Natural killer cell (primary cell): ENCODE measurements at regions not wholly inside any gene's neighbourhood (a gene's known extent, or its start where the extent isn't known, plus 50 kb on each side); places are given as distances from the start of the nearest gene placed in this dataset.

Source experiments
- ATAC-seq, 3 donors: fragments of 150-1000 bp in 2 of 3; fragments of 200-7000 bp in 1 of 3; cut with Tn5 transposase; 1 replicate in 1 of 3; 2 replicates in 2 of 3; pipeline ENCODE4 v1.10.0; 2021; ENCODE audit warnings: mild to moderate bottlenecking in 2 of 3, moderate library complexity in 2 of 3
- DNase-seq, 2 donors: peaks; one replicate each; pipeline versions ENCODE4 v3.0.0 to v3.0.0-alpha.2; 2013 to 2021; ENCODE audit warnings: mixed read lengths in 1 of 2
- H3K27ac ChIP-seq: one replicate; pipeline ENCODE4 v1.5.1; 2013; ENCODE audit warnings: mild to moderate bottlenecking, low read length
- H3K27me3 ChIP-seq: one replicate; pipeline ENCODE4 v1.6.1; 2013; ENCODE audit warnings: low read length; ENCODE audit not compliant: control insufficient read depth, insufficient read depth
- H3K36me3 ChIP-seq: one replicate; pipeline ENCODE4 v1.6.1; 2013; ENCODE audit warnings: low read length; ENCODE audit not compliant: control insufficient read depth, insufficient read depth
- H3K4me1 ChIP-seq: one replicate; pipeline ENCODE4 v1.6.1; 2013; ENCODE audit warnings: low read length; ENCODE audit not compliant: control insufficient read depth, insufficient read depth
- H3K4me3 ChIP-seq: one replicate; pipeline ENCODE4 v1.5.1; 2013; ENCODE audit warnings: low read length
- H3K9me3 ChIP-seq: one replicate; pipeline ENCODE4 v1.6.1; 2013; ENCODE audit warnings: low read length; ENCODE audit not compliant: control insufficient read depth, insufficient read depth
- H3K27ac Mint-ChIP-seq, 2 donors: one replicate each; pipeline ENCODE4 v1.8.0; 2022; ENCODE audit warnings: mild to moderate bottlenecking in 2 of 2, mixed read lengths in 2 of 2, moderate library complexity in 1 of 2
- H3K27me3 Mint-ChIP-seq, 2 donors: one replicate each; pipeline ENCODE4 v1.8.0; 2022; ENCODE audit warnings: low read depth in 2 of 2, mixed read lengths in 2 of 2
- H3K36me3 Mint-ChIP-seq: one replicate; pipeline ENCODE4 v1.8.0; 2022; ENCODE audit warnings: mixed read lengths
- H3K4me1 Mint-ChIP-seq, 2 donors: one replicate each; pipeline ENCODE4 v1.8.0; 2022; ENCODE audit warnings: mixed read lengths in 2 of 2
- H3K4me3 Mint-ChIP-seq: one replicate; pipeline ENCODE4 v1.8.0; 2022; ENCODE audit warnings: mild to moderate bottlenecking, moderate library complexity, mixed read lengths
- H3K9me3 Mint-ChIP-seq, 2 donors: one replicate each; pipeline ENCODE4 v1.8.0; 2022; ENCODE audit warnings: mixed read lengths in 2 of 2
- WGBS: methylation state at CpG from one replicate; pipeline ENCODE4 v1.1.7; 2013; ENCODE audit warnings: missing lambda C conversion rate; ENCODE audit not compliant: insufficient coverage; 5-methylcytosine and 5-hydroxymethylcytosine counted together
- intact Hi-C: fragments of 100-400 bp; cut with micrococcal nuclease; formaldehyde crosslinking; loops from one replicate; pipeline ENCODE4 v1.14.2; 2022
- TF ChIP-seq, protein P1 (sequence below): fragments of 200-600 bp; IDR thresholded peaks from one replicate; pipeline ENCODE4 v1.8.0; 2022; ENCODE audit warnings: antibody characterized with exemption

GRCh38 chr3:25294169-25294805 is 133.8 kb upstream of the RARB start:
- DNase-seq, result no peak
- no peak overlapping the region for H3K4me3 Mint-ChIP-seq
- TF ChIP-seq, protein P1, sequence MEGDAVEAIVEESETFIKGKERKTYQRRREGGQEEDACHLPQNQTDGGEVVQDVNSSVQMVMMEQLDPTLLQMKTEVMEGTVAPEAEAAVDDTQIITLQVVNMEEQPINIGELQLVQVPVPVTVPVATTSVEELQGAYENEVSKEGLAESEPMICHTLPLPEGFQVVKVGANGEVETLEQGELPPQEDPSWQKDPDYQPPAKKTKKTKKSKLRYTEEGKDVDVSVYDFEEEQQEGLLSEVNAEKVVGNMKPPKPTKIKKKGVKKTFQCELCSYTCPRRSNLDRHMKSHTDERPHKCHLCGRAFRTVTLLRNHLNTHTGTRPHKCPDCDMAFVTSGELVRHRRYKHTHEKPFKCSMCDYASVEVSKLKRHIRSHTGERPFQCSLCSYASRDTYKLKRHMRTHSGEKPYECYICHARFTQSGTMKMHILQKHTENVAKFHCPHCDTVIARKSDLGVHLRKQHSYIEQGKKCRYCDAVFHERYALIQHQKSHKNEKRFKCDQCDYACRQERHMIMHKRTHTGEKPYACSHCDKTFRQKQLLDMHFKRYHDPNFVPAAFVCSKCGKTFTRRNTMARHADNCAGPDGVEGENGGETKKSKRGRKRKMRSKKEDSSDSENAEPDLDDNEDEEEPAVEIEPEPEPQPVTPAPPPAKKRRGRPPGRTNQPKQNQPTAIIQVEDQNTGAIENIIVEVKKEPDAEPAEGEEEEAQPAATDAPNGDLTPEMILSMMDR, result no peak
- Histone ChIP-seq H3K4me3 (no peak overlapping the region), H3K9me3 (no peaks in the 10 kb centered on the region), H3K27ac (no peak overlapping the region), H3K4me1 (no peaks in the 10 kb centered on the region), H3K27me3 (no peaks in the 10 kb centered on the region), H3K36me3 (no peaks in the 10 kb centered on the region)
- no peaks in the 10 kb centered on the region for H3K4me1 Mint-ChIP-seq
- WGBS, result 76% methylated on average over 5 of the region's 6 CpGs
- no peaks in the 10 kb centered on the region for H3K36me3 Mint-ChIP-seq
- no peak for ATAC-seq
- peaks cover 5 to 8% of the 10 kb centered on the region in 2 donors for H3K27me3 Mint-ChIP-seq
- intact Hi-C loops, result no loop called here
- H3K27ac Mint-ChIP-seq, result no peak overlapping the region
- no peaks in the 10 kb centered on the region for H3K9me3 Mint-ChIP-seq

DNA sequence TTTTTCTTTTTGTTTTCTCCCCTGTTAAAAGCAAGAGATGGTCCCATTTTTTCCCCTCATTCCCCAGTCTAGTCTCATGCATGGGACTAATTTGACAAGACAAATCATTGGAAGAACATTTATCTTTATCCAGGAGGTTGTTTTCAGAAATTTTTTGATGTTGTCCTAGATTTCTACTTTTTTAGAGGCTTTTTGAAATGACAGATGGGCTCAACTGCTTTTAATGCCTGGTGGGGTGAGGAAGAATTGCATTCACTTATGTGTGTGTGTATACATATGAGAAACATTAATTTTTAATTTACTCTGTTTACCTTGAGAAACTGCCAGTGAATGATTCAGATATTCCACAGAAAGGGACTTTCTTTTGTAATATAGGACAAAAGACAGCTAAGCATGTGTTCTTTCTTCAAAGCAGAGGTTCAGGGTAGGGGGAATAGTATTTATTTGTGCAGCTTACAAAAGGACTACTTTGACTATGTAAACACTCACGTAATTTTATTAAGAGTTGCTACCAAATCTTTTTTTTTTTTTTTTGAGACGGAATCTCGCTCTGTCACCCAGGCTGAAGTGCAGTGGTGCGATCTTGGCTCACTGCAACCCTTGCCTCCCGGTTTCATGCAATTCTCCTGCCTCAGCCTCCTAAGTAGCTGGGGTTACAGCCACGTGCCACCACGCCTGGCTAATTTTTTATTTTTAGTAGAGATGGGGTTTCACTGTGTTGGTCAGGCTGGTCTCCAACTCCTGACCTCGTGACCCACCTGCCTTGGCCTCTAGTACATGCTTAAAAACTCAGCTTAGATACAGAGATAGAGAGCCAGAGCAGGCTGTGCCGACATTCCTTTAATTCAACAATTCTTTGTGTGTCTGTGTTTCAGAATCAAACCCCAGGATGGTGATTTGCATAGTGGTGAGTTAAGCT is 130.1 kb upstream of the RARB start:
- TF ChIP-seq, protein P1, result no peak
- no peaks in the 10 kb centered on the region for H3K4me1 Mint-ChIP-seq
- WGBS, result 71% methylated on average over 9 of the region's 9 CpGs
- no peaks in the 10 kb centered on the region for H3K27me3 ChIP-seq
- intact Hi-C loops, result no loop called here
- ATAC-seq, result no peak
- no peaks in the 10 kb centered on the region for H3K9me3 Mint-ChIP-seq
- H3K4me3 ChIP-seq, result no peak overlapping the region
- H3K36me3 Mint-ChIP-seq, result no peaks in the 10 kb centered on the region
- no peak overlapping the region for H3K4me3 Mint-ChIP-seq
- H3K27ac Mint-ChIP-seq, result no peak overlapping the region
- DNase-seq, result no peak
- no peaks in the 10 kb centered on the region for H3K4me1 ChIP-seq
- no peaks in the 10 kb centered on the region for H3K9me3 ChIP-seq
- no peaks in the 10 kb centered on the region for H3K36me3 ChIP-seq
- H3K27ac ChIP-seq, result no peak overlapping the region
- peaks cover 5% of the 10 kb centered on the region in 2 donors for H3K27me3 Mint-ChIP-seq

- no peaks in the 10 kb centered on the region for H3K4me1 Mint-ChIP-seq
- Histone ChIP-seq H3K27ac (no peak overlapping the region), H3K27me3 (no peaks in the 10 kb centered on the region), H3K36me3 (no peaks in the 10 kb centered on the region), H3K4me1 (no peaks in the 10 kb centered on the region), H3K4me3 (no peak overlapping the region), H3K9me3 (no peaks in the 10 kb centered on the region)
- 88% methylated on average over 1 of the region's 1 CpG for WGBS
- no peak overlapping the region for H3K4me3 Mint-ChIP-seq
- ATAC-seq (no peak), DNase-seq (no peak)
- H3K36me3 Mint-ChIP-seq, result no peaks in the 10 kb centered on the region
- TF ChIP-seq, protein P1, result no peak
- intact Hi-C loops, result no loop called here
- no peaks in the 10 kb centered on the region for H3K27me3 Mint-ChIP-seq
- H3K9me3 Mint-ChIP-seq, result no peaks in the 10 kb centered on the region
- H3K27ac Mint-ChIP-seq, result no peak overlapping the region
Measured at GRCh38 chr3:25300141-25300540, 127.9 kb upstream of the RARB start.
